GM18868 (cell line): ENCODE measurements at regions not wholly inside any gene's neighbourhood (a gene's known extent, or its start where the extent isn't known, plus 50 kb on each side); places are given as distances from the start of the nearest gene placed in this dataset.
"Not testable (repeated sequence)": the region's sequence is repeated elsewhere in the genome, so short reads cannot be mapped to it uniquely, and the experiment has no call there.

Experiments used
- ATAC-seq: cut with Tn5 transposase; IDR thresholded peaks from one replicate; pipeline ENCODE4 v1.9.1; 2021; ENCODE audit warnings: mild to moderate bottlenecking, moderate library complexity; ENCODE audit not compliant: unreplicated experiment

GRCh38 chr9:31153250-31153840, 1231.1 kb upstream of the ACO1 start:
- ATAC-seq: peak; percentile 98

- no peak for ATAC-seq
Observed at GRCh38 chr9:31166516-31166915, 1217.9 kb upstream of the ACO1 start.

GRCh38 chr9:31168161-31168560, 1216.3 kb upstream of the ACO1 start:
- no peak for ATAC-seq

- ATAC-seq: no peak
Observed at GRCh38 chr9:31174681-31175080, 1209.8 kb upstream of the ACO1 start.

- no peak for ATAC-seq
Observed at GRCh38 chr9:31183866-31184265, 1200.6 kb upstream of the ACO1 start.

GRCh38 chr9:31185831-31186230, 1198.6 kb upstream of the ACO1 start:
- no peak for ATAC-seq

GRCh38 chr9:31188496-31188895, 1195.9 kb upstream of the ACO1 start:
- ATAC-seq: no peak

GRCh38 chr9:31210978-31211570, 1173.4 kb upstream of the ACO1 start:
- no peak for ATAC-seq

- not testable (repeated sequence) for ATAC-seq
Observed at GRCh38 chr9:31229976-31230375, 1154.5 kb upstream of the ACO1 start.

- no peak for ATAC-seq
Observed at GRCh38 chr9:31232485-31232884, 1152.0 kb upstream of the ACO1 start.

GRCh38 chr9:31236344-31236743, 1148.1 kb upstream of the ACO1 start:
- no peak for ATAC-seq

- ATAC-seq: no peak
Observed at GRCh38 chr9:31243386-31243785, 1141.1 kb upstream of the ACO1 start.

- no peak for ATAC-seq
Observed at GRCh38 chr9:31248156-31248555, 1136.3 kb upstream of the ACO1 start.

GRCh38 chr9:31251386-31251785, 1133.1 kb upstream of the ACO1 start:
- no peak for ATAC-seq

GRCh38 chr9:31253800-31254762, 1130.4 kb upstream of the ACO1 start:
- ATAC-seq: no peak

GRCh38 chr9:31255211-31255610, 1129.2 kb upstream of the ACO1 start:
- ATAC-seq: no peak

- peak; percentile 52 for ATAC-seq
Observed at GRCh38 chr9:31259824-31260223, 1124.6 kb upstream of the ACO1 start.

- no peak for ATAC-seq
Observed at GRCh38 chr9:31272456-31273295, 1111.8 kb upstream of the ACO1 start.

GRCh38 chr9:31275419-31275818, 1109.0 kb upstream of the ACO1 start:
- ATAC-seq: no peak

- ATAC-seq: no peak
Observed at GRCh38 chr9:31290731-31291130, 1093.7 kb upstream of the ACO1 start.
